22Rv1 (cell line): ENCODE measurements at regions not wholly inside any gene's neighbourhood (a gene's known extent, or its start where the extent isn't known, plus 50 kb on each side); places are given as distances from the start of the nearest gene placed in this dataset.

Experiments
- CTCF ChIP-seq: fragments of 450-650 bp; IDR thresholded peaks from 2 replicates; pipeline ENCODE4 v1.5.1; 2017; ENCODE audit warnings: mild to moderate bottlenecking
- ZFX ChIP-seq: fragments of 450-650 bp; IDR thresholded peaks from 2 replicates; pipeline ENCODE4 v1.6.1; 2017; ENCODE audit warnings: antibody characterized with exemption, borderline replicate concordance

DNA sequence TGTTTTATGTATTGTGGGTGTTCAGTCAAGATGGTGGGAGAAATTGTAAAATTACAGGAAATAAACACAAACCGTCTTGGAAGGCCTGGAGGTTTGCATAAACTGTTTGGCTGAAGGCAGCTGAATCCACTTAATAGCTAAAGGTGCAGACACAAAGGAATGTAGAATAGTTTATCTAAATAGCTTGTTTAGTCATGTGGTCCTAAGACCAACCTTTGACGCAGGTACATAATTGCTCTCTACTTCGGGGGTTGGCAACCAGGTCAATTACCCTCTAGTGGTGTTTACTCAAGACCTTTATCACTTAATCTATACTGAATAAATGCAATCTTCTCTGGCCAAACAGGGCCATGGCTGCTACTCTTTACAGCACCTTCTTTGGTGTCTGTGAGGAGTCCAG lies 502.8 kb downstream of the IGSF11 start:
- TF ChIP-seq CTCF = no peak
- TF ChIP-seq ZFX = no peak
